ENCODE measurements at regions not wholly inside any gene's neighbourhood (a gene's known extent, or its start where the extent isn't known, plus 50 kb on each side); places are given as distances from the start of the nearest gene placed in this dataset.

- Histone ChIP-seq H3K4me1 (peaks cover 4% of the 10 kb centered on the region), H3K36me3 (ENCODE audit: insufficient read depth in 1 of 2, low read depth in 1 of 2) (no peaks in the 10 kb centered on the region), H3K4me3 (no peak overlapping the region), H3K9me3 (no peaks in the 10 kb centered on the region), H3K27ac (no peak overlapping the region), H3K27me3 (ENCODE audit: insufficient read depth in 3 of 3, low read length in 2 of 3) (no peaks in the 10 kb centered on the region)
- no peak for DNase-seq
- intact Hi-C loops (cut with DNase I), result no loop called here
- WGBS, 3 donors, result 41 to 45% (median 43%) methylated on average over 5 of the region's 5 CpGs
- no peak for TF ChIP-seq CTCF (IDR thresholded peaks at IDR 0.05)
- peak in 2 of 4 donors; percentile 17 to 32 for ATAC-seq
Measured at GRCh38 chr10:78641693-78642092, 427.1 kb upstream of the ZMIZ1 start.

- intact Hi-C loops (cut with DNase I), result no loop called here
- ATAC-seq (no peak), DNase-seq (no peak)
- peaks cover 4% of the 10 kb centered on the region for H3K4me1 ChIP-seq
- H3K27me3 ChIP-seq (ENCODE audit: insufficient read depth in 3 of 3, low read length in 2 of 3), result no peaks in the 10 kb centered on the region
- no peak overlapping the region for H3K4me3 ChIP-seq
- 71 to 80% (median 79%) methylated on average over 4 of the region's 4 CpGs for WGBS, 3 donors
- no peak for TF ChIP-seq CTCF (IDR thresholded peaks at IDR 0.05)
- H3K27ac ChIP-seq, result no peak overlapping the region
- H3K9me3 ChIP-seq, result no peaks in the 10 kb centered on the region
- H3K36me3 ChIP-seq (ENCODE audit: insufficient read depth in 1 of 2, low read depth in 1 of 2), result no peaks in the 10 kb centered on the region
Measured at GRCh38 chr10:78642269-78642816, 426.4 kb upstream of the ZMIZ1 start.

DNA sequence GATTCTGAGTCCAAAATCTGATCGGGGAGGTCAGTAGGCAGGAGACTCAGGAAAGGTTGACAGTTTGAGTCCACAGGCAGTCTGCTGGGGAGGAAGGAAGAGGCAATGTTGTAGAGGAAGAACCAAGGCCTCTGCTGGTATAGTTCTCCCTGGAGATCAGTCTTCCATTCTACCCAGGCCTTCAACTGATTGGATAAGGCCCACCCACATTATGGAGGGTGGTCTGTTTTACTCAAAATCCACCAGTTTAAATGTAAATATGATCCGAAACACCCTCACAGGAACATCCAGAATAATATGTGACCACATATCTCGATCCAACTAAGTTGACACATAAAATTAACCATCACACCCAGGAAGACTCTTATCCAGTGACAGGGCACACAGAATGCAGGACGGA lies 425.3 kb upstream of the ZMIZ1 start:
- Histone ChIP-seq H3K27ac (no peak overlapping the region), H3K4me3 (no peak overlapping the region), H3K4me1 (peaks cover 4% of the 10 kb centered on the region), H3K36me3 (ENCODE audit: insufficient read depth in 1 of 2, low read depth in 1 of 2) (no peaks in the 10 kb centered on the region), H3K27me3 (ENCODE audit: insufficient read depth in 3 of 3, low read length in 2 of 3) (no peaks in the 10 kb centered on the region), H3K9me3 (no peaks in the 10 kb centered on the region)
- DNase-seq (no peak), ATAC-seq (no peak)
- TF ChIP-seq CTCF (IDR thresholded peaks at IDR 0.05), result no peak
- intact Hi-C loops (cut with DNase I), result no loop called here
- WGBS, 3 donors, result 95 to 97% (median 95%) methylated on average over 4 of the region's 4 CpGs

DNA sequence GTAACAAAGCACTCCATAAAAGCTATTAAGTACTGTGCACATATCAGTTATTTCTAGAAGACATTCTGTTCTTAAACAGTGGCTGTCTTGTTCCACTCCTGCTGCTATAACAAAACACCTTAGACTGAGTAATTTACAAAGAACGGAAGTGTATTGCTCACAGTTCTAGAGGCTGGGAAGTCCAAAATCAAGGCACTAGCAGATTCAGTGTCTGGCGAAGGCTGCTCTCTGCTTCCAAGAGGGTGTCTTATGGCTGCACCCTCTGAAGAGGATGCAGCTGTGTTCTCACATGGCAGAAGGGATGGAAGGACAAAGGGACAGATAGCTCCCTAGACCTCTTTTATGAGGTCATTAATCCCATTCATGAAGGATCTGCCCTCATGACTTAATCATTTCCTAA lies 424.2 kb upstream of the ZMIZ1 start:
- WGBS, 3 donors, result 70 to 97% (median 91%) methylated on average over 2 of the region's 2 CpGs
- no peaks in the 10 kb centered on the region for H3K9me3 ChIP-seq
- H3K27me3 ChIP-seq (ENCODE audit: insufficient read depth in 3 of 3, low read length in 2 of 3), result no peaks in the 10 kb centered on the region
- H3K36me3 ChIP-seq (ENCODE audit: insufficient read depth in 1 of 2, low read depth in 1 of 2), result no peaks in the 10 kb centered on the region
- no peak overlapping the region for H3K27ac ChIP-seq
- DNase-seq, result no peak
- intact Hi-C loops (cut with DNase I), result no loop called here
- H3K4me3 ChIP-seq, result no peak overlapping the region
- TF ChIP-seq CTCF (IDR thresholded peaks at IDR 0.05), result no peak
- ATAC-seq, result no peak
- peaks cover 4% of the 10 kb centered on the region for H3K4me1 ChIP-seq

DNA sequence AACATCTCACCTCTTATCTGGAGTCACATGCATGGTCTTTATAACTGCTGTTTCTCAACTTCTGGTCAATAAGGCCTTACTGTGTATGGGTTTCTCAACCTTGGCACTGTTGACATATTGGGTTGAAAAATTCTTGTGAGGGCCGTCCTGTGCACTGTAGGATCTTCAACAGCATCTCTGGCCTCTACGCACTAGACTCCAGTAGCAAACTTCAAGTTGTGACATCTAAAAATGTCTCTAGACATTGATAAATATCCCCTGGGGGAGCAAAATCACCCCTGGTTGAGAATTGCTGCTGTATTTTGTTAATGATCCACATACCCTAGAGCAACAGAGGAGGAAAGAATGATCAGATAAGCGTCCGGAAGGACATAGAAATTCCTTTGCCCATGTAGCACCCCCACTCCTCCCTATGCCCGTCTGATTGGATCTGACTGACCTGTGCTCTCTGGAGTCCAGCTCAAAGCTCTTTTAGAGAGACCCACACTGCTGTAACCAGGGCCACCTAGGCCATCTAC lies 423.5 kb upstream of the ZMIZ1 start:
- Histone ChIP-seq H3K36me3 (ENCODE audit: insufficient read depth in 1 of 2, low read depth in 1 of 2) (no peaks in the 10 kb centered on the region), H3K4me3 (no peak overlapping the region), H3K4me1 (peaks cover 4% of the 10 kb centered on the region), H3K27ac (no peak overlapping the region), H3K27me3 (ENCODE audit: insufficient read depth in 3 of 3, low read length in 2 of 3) (no peaks in the 10 kb centered on the region), H3K9me3 (no peaks in the 10 kb centered on the region)
- ATAC-seq, result no peak
- DNase-seq, result no peak
- intact Hi-C loops (cut with DNase I), result no loop called here
- TF ChIP-seq CTCF (IDR thresholded peaks at IDR 0.05), result no peak
- WGBS, 3 donors, result 96 to 97% (median 97%) methylated on average over 5 of the region's 5 CpGs
